Stimulated activated naive CD8-positive, alpha-beta T cell treated with anti-CD3 and anti-CD28 coated beads, Interleukin-15, Interleukin-2, amounts not matched to agents 100 U/mL and 50 U/mL, for 24 hours (primary cell): ENCODE measurements at regions not wholly inside any gene's neighbourhood (a gene's known extent, or its start where the extent isn't known, plus 50 kb on each side); places are given as distances from the start of the nearest gene placed in this dataset.

Experiments
- ATAC-seq: fragments of 150-1000 bp; cut with Tn5 transposase; one replicate; pipeline ENCODE4 v1.10.0; 2021
- DNase-seq: peaks from one replicate; pipeline ENCODE4 v3.0.0; 2021

DNA sequence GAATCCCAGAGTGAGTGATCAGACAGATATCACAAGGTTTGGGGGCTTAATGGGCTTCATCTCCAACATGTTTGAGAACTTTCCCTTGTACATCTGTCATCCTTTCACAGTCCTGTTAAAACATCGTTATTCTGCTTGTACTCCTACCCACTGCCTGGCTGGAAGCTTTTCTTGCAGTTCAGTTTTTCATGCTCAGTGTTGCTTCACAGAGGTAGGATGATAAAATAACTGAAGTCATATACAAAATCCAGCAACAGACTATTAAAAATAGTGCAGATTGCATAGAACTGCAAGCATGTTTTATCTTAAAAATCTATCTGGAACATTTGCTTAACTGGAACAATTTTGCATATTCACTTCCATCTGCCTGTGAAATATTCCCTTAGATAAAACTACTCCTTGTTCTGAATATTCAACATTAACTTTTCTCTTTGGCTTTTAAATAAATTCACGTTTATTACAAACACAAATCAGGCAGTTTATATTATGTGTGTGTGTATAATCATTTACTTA lies 579.6 kb upstream of the IGFBP7 start:
- ATAC-seq (no peak), DNase-seq (no peak)

DNA sequence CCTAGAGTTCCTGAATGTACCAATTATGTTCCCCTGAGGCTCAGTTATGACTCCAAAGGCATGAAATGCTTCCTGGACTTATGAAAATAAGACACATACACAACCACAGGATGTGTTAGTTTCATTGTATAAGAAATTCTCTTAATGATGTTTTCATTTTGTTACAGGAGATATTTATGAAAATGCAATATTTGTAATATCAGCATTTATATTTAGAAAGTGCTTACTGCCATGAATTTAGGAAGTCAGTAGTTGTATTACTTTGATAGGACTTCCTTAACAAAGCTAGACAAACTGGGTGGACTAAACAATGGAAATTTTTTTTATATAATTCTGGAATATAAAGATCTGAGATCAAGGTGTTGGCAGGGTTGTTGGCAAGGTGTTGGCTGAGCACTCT lies 572.1 kb upstream of the IGFBP7 start:
- DNase-seq: no peak

DNA sequence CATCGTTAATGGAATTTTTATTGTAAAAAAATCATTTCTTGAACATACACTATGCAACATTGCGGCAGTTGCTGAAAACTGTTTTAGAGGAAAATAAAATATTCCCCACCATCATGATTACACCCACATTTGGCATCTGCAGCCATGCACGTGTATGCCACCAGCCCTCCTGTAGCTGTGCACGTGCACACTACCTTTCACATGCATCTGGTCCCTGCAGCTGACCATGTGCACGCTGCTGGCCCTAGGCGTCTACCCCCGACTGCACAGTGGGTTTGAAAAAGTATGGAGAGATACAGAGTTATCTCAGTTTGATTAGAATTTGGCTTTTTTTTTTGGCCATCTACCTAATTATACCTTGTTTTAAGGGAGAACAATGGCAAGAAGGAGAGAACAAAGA lies 569.8 kb upstream of the IGFBP7 start:
- no peak for DNase-seq
- no peak for ATAC-seq

More for the DNA sequence above, 572.1 kb upstream of the IGFBP7 start:
- ATAC-seq: no peak

- ATAC-seq (no peak), DNase-seq (no peak)
Measured at GRCh38 chr4:57676394-57676793, 566.2 kb upstream of the IGFBP7 start.

GRCh38 chr4:57672846-57673433 lies 562.8 kb upstream of the IGFBP7 start:
- no peak for DNase-seq
- no peak for ATAC-seq

- no peak for DNase-seq
- ATAC-seq: no peak
Measured at GRCh38 chr4:57668621-57669020, 558.4 kb upstream of the IGFBP7 start.

DNA sequence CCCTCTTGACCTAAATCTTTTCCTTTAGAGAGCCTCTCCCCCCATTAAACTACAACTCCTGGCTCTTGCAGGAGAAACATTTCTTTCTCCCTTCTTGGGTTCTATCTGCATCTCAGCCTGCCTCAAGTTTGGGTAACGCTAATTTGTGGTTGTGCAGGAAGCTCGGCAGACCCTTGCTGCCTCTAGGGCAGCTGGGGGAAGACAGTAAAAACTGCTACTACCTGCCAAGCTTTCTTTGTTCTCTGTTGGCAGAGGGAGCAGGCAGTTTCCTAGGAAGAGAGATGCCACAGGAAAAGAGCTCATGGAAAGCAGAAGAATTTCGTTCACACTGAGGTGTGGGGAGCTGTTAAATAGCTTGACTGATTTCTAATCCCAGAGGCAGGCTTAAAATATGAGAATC lies 555.6 kb upstream of the IGFBP7 start:
- ATAC-seq (no peak), DNase-seq (no peak)

- DNase-seq (no peak), ATAC-seq (no peak)
Measured at GRCh38 chr4:57661517-57662090, 551.4 kb upstream of the IGFBP7 start.

GRCh38 chr4:57658673-57659072 lies 548.5 kb upstream of the IGFBP7 start:
- ATAC-seq: no peak
- no peak for DNase-seq

GRCh38 chr4:57658188-57658587 lies 548.0 kb upstream of the IGFBP7 start:
- DNase-seq (no peak), ATAC-seq (no peak)

DNA sequence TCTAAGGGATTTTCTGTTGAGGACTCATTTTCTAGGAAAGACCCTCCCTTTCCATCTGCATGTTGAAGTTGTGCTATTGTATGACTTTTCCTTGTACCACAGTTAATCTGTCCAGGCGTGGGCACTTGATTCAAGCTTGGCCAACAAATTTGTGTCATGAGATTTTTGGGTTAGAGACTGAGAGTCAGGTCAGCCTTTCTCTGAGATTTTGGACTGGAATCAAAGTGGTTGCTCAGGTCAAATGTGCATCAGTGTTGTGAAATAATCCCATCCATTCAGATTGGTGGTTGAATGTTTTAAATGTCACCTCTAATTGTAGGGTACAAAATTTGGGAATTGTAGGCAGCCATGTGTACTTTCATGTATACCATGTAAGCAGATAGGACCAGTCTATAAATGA lies 545.2 kb upstream of the IGFBP7 start:
- DNase-seq: no peak
- no peak for ATAC-seq

GRCh38 chr4:57652779-57653178 lies 542.6 kb upstream of the IGFBP7 start:
- DNase-seq: no peak
- ATAC-seq: no peak

- ATAC-seq: no peak
- no peak for DNase-seq
Measured at GRCh38 chr4:57640391-57641100, 530.4 kb upstream of the IGFBP7 start.

- DNase-seq (no peak), ATAC-seq (no peak)
Measured at GRCh38 chr4:57639561-57640382, 529.6 kb upstream of the IGFBP7 start.

GRCh38 chr4:57635910-57636309 lies 525.7 kb upstream of the IGFBP7 start:
- ATAC-seq (no peak), DNase-seq (no peak)

- ATAC-seq: no peak
- no peak for DNase-seq
Measured at GRCh38 chr4:57633212-57633859, 523.2 kb upstream of the IGFBP7 start.

GRCh38 chr4:57632564-57632963 lies 522.4 kb upstream of the IGFBP7 start:
- DNase-seq: no peak
- ATAC-seq: no peak

DNA sequence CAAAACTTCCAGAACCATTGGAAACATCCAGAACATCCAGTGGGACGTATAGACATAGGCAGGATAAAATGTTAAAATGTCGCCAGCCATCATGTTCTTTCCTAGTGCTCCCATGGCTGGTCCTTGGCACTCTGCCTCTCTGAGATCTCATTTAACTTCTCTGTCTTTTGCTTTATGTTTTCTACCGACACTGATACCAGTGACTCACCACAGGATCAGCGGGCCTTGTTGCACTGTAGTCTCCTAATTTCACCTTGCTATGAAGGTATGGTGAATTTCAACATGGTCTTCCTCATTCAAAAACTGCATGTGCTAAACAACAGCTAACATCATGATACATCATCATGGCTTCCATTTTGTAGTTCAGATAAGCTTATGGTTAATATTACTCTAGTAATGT lies 521.0 kb upstream of the IGFBP7 start:
- no peak for DNase-seq
- ATAC-seq: no peak

- DNase-seq (no peak), ATAC-seq (no peak)
Measured at GRCh38 chr4:57628004-57628403, 517.8 kb upstream of the IGFBP7 start.

- DNase-seq: no peak
- no peak for ATAC-seq
Measured at GRCh38 chr4:57614257-57614932, 504.2 kb upstream of the IGFBP7 start.

- DNase-seq: no peak
- no peak for ATAC-seq
Measured at GRCh38 chr4:57612279-57612678, 502.1 kb upstream of the IGFBP7 start.
